ENCODE measurements at regions not wholly inside any gene's neighbourhood (a gene's known extent, or its start where the extent isn't known, plus 50 kb on each side); places are given as distances from the start of the nearest gene placed in this dataset.

DNA sequence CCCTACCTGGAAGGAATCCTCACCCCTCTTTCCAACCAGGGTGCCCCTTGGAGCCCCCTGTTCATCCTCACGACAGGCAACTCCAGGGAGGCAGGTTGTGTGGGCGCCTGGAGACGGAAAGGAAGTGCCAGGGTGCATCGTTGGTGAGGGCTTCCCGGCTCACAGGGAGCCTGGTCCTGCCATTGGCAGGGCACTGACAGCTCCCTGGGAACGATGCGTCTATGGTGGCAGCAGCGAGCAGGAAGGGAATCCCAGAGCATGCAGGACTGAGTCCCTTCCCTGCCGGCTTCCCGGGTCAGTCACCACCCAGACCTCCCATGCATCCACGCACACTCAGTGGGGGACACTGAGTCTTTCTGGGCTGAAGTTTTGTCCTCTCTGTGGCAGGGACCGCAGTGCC is 117.6 kb downstream of the INHBB start:
- TF ChIP-seq CTCF (conservative IDR thresholded peaks at IDR 0.05; ENCODE audit: low read depth, low read length): no peak
- no peak for TF ChIP-seq EZH2 (IDR thresholded peaks at IDR 0.05; ENCODE audit: borderline replicate concordance, low read depth, low read length, poor library complexity, severe bottlenecking)
